ENCODE measurements at regions not wholly inside any gene's neighbourhood (a gene's known extent, or its start where the extent isn't known, plus 50 kb on each side); places are given as distances from the start of the nearest gene placed in this dataset.

GRCh38 chr16:61435346-61435745 lies 600.9 kb downstream of the CDH8 start:
- ChIA-PET CTCF (ENCODE audit: low intra/inter-chr PET ratio) (no interaction called here), POLR2A (no interaction called here)
- Histone ChIP-seq H3K9ac (ENCODE audit: insufficient read depth in 1 of 2, low read depth in 2 of 2, low read length in 2 of 2) (no peak overlapping the region), H3K4me1 (replicated peaks in 1 of 2; ENCODE audit: control insufficient read depth in 2 of 2, insufficient read depth in 2 of 2, low read length in 2 of 2) (no peaks in the 10 kb centered on the region), H4K20me1 (replicated peaks; ENCODE audit: control insufficient read depth, insufficient read depth, low read length) (no peaks in the 10 kb centered on the region), H3K27ac (ENCODE audit: extremely low read depth, low read depth, low read length) (no peak overlapping the region), H3K4me3 (no peak overlapping the region), H3K27me3 (ENCODE audit: control insufficient read depth in 2 of 2, insufficient read depth in 2 of 2, low read length in 2 of 2) (no peaks in the 10 kb centered on the region), H3K36me3 (ENCODE audit: control insufficient read depth, insufficient read depth, low read length) (no peaks in the 10 kb centered on the region), H2AFZ (ENCODE audit: low read depth, low read length) (no peak overlapping the region), H3K4me2 (ENCODE audit: insufficient read depth, low read length) (no peak overlapping the region), H3K9me3 (replicated peaks; ENCODE audit: control insufficient read depth, insufficient read depth, low read depth, low read length) (no peaks in the 10 kb centered on the region), H3K9me1 (ENCODE audit: control insufficient read depth, insufficient read depth, low read length) (no peaks in the 10 kb centered on the region), H3K79me2 (ENCODE audit: control insufficient read depth, insufficient read depth, low read length) (no peaks in the 10 kb centered on the region)
- no peak for DNase-seq (ENCODE audit: extremely low read depth in 1 of 4, low spot score in 3 of 4)
- BruUV-seq (replicated peaks), result no TSS peak
- TF ChIP-seq MYBL2 (IDR thresholded peaks at IDR 0.05; ENCODE audit: low read depth) (no peak), MYBL2 (CRISPR knock-in tag; IDR thresholded peaks at IDR 0.05; ENCODE audit: borderline replicate concordance) (no peak), POLR2AphosphoS5 (IDR thresholded peaks at IDR 0.05; ENCODE audit: control insufficient read depth, insufficient read depth, low read depth, low read length) (no peak), ZNF764 (CRISPR knock-in tag; IDR thresholded peaks at IDR 0.05; ENCODE audit: low read depth) (no peak)
- 0% methylated on average over 2 of the region's 2 CpGs for WGBS (ENCODE audit: insufficient coverage, low coverage, missing lambda C conversion rate)
- in situ Hi-C loops (cut with MboI) (no loop called here), intact Hi-C loops (cut with micrococcal nuclease) (no loop called here)
- ATAC-seq, result no peak
- FAIRE-seq, result no peak

GRCh38 chr16:61432421-61432820 lies 603.8 kb downstream of the CDH8 start:
- Histone ChIP-seq H3K27ac (ENCODE audit: extremely low read depth, low read depth, low read length) (no peak overlapping the region), H3K4me1 (replicated peaks in 1 of 2; ENCODE audit: control insufficient read depth in 2 of 2, insufficient read depth in 2 of 2, low read length in 2 of 2) (no peaks in the 10 kb centered on the region), H3K9ac (ENCODE audit: insufficient read depth in 1 of 2, low read depth in 2 of 2, low read length in 2 of 2) (no peak overlapping the region), H3K36me3 (ENCODE audit: control insufficient read depth, insufficient read depth, low read length) (no peaks in the 10 kb centered on the region), H3K9me1 (ENCODE audit: control insufficient read depth, insufficient read depth, low read length) (no peaks in the 10 kb centered on the region), H3K4me3 (no peak overlapping the region), H3K27me3 (ENCODE audit: control insufficient read depth in 2 of 2, insufficient read depth in 2 of 2, low read length in 2 of 2) (no peaks in the 10 kb centered on the region), H3K79me2 (ENCODE audit: control insufficient read depth, insufficient read depth, low read length) (no peaks in the 10 kb centered on the region), H2AFZ (ENCODE audit: low read depth, low read length) (no peak overlapping the region), H3K9me3 (replicated peaks; ENCODE audit: control insufficient read depth, insufficient read depth, low read depth, low read length) (no peaks in the 10 kb centered on the region), H3K4me2 (ENCODE audit: insufficient read depth, low read length) (no peak overlapping the region), H4K20me1 (replicated peaks; ENCODE audit: control insufficient read depth, insufficient read depth, low read length) (no peaks in the 10 kb centered on the region)
- 3% methylated on average over 4 of the region's 4 CpGs for WGBS (ENCODE audit: insufficient coverage, low coverage, missing lambda C conversion rate)
- no peak for FAIRE-seq
- POLR2A ChIA-PET, result no interaction called here
- intact Hi-C loops (cut with micrococcal nuclease), result no loop called here
- no peak for DNase-seq (ENCODE audit: extremely low read depth in 1 of 4, low spot score in 3 of 4)
- no peak for ATAC-seq
- in situ Hi-C loops (cut with MboI), result no loop called here
- CTCF ChIA-PET (ENCODE audit: low intra/inter-chr PET ratio), result no interaction called here
- TF ChIP-seq OTX1 (CRISPR knock-in tag; IDR thresholded peaks at IDR 0.05), result no peak
- no TSS peak for BruUV-seq (replicated peaks)
